ENCODE measurements at regions not wholly inside any gene's neighbourhood (a gene's known extent, or its start where the extent isn't known, plus 50 kb on each side); places are given as distances from the start of the nearest gene placed in this dataset.

DNA sequence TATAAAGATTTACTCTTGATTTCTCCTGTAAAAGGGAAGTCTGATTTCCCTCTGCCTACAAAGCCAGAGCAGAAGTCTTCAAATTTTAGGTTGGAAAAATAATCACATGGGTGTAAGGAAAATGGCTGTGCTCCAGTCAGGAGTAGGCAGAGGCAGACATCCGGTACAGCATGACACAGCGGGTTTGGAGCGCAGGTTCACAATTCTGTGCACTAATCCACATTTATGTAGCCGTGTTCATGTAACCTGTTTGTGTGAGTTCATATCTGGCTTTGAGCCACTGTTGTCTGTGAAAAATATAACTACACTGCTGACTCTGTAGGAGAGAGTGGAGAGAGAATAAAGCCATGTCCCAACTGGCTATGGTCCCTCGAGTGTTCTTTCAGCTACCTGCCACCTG, 248.0 kb downstream of the CASP12 start:
- Histone ChIP-seq H3K9ac (ENCODE audit: low read length) (no peak overlapping the region), H2AFZ (ENCODE audit: insufficient read depth, low read length, poor library complexity) (no peak overlapping the region), H3K23ac (ENCODE audit: low read length) (no peak overlapping the region), H4K12ac (ENCODE audit: low read depth, low read length) (no peak overlapping the region), H3K4me1 (ENCODE audit: control insufficient read depth in 1 of 2, insufficient read depth in 2 of 2, low read length in 2 of 2) (no peaks in the 10 kb centered on the region), H3K27me3 (ENCODE audit: insufficient read depth, low read length) (no peaks in the 10 kb centered on the region), H3K9me3 (ENCODE audit: insufficient read depth, low read depth, low read length) (peaks cover 3% of the 10 kb centered on the region), H3K18ac (ENCODE audit: low read length) (no peak overlapping the region), H3K14ac (ENCODE audit: low read length) (no peak overlapping the region), H3K27ac (ENCODE audit: low read depth, low read length) (no peak overlapping the region), H4K91ac (ENCODE audit: low read depth, low read length) (no peak overlapping the region), H3K79me2 (ENCODE audit: control insufficient read depth, insufficient read depth, low read length, poor library complexity) (no peaks in the 10 kb centered on the region), H2BK120ac (ENCODE audit: insufficient read depth, low read length, poor library complexity) (no peak overlapping the region), H3K36me3 (ENCODE audit: control insufficient read depth in 1 of 2, insufficient read depth in 2 of 2, low read length in 2 of 2) (no peaks in the 10 kb centered on the region), H3K79me1 (ENCODE audit: low read length) (no peaks in the 10 kb centered on the region), H3K4me2 (ENCODE audit: low read length) (no peak overlapping the region), H3K4me3 (ENCODE audit: low read depth, low read length) (no peak overlapping the region), H2BK12ac (ENCODE audit: low read length) (no peak overlapping the region), H4K8ac (ENCODE audit: low read depth, low read length) (no peak overlapping the region), H2AK5ac (ENCODE audit: low read length) (no peak overlapping the region), H3K4ac (ENCODE audit: low read depth, low read length) (no peak overlapping the region), H2BK5ac (ENCODE audit: low read depth, low read length, poor library complexity) (no peak overlapping the region)
- DNase-seq: no peak
- WGBS (ENCODE audit: extremely low coverage, insufficient coverage, insufficient read length): no CpG with 5 or more reads among the region's 5 CpGs

DNA sequence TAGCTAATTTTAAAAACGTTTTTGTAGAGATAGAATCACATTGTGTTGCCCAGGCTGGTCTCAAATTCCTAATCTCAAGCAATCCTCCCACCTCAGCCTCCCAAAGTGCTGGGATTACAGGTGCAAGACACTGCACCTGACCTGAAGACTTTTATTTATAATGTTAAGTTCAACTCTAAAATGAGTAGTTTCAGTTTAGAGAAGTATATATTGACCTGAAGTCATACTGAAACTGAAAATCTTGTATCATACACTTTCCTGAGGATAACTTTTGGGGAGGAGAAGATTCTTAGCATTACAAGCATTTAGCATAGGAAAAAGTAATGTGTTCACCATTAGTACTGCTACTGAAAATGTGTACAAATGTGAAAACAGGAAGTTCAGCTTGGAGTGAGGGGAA, 249.3 kb downstream of the CASP12 start:
- H3K18ac ChIP-seq (ENCODE audit: low read length): no peak overlapping the region
- no peak for DNase-seq
- H3K4ac ChIP-seq (ENCODE audit: low read depth, low read length): no peak overlapping the region
- no peaks in the 10 kb centered on the region for H3K4me1 ChIP-seq (ENCODE audit: control insufficient read depth in 1 of 2, insufficient read depth in 2 of 2, low read length in 2 of 2)
- H2BK5ac ChIP-seq (ENCODE audit: low read depth, low read length, poor library complexity): no peak overlapping the region
- WGBS (ENCODE audit: extremely low coverage, insufficient coverage, insufficient read length): no CpG with 5 or more reads among the region's 1 CpG
- no peak overlapping the region for H3K14ac ChIP-seq (ENCODE audit: low read length)
- H2AFZ ChIP-seq (ENCODE audit: insufficient read depth, low read length, poor library complexity): no peak overlapping the region
- H3K9me3 ChIP-seq (ENCODE audit: insufficient read depth, low read depth, low read length): peaks cover 3% of the 10 kb centered on the region
- H3K79me2 ChIP-seq (ENCODE audit: control insufficient read depth, insufficient read depth, low read length, poor library complexity): no peaks in the 10 kb centered on the region
- H3K23ac ChIP-seq (ENCODE audit: low read length): no peak overlapping the region
- H3K79me1 ChIP-seq (ENCODE audit: low read length): no peaks in the 10 kb centered on the region
- H3K4me3 ChIP-seq (ENCODE audit: low read depth, low read length): no peak overlapping the region
- no peak overlapping the region for H3K27ac ChIP-seq (ENCODE audit: low read depth, low read length)
- no peaks in the 10 kb centered on the region for H3K36me3 ChIP-seq (ENCODE audit: control insufficient read depth in 1 of 2, insufficient read depth in 2 of 2, low read length in 2 of 2)
- no peak overlapping the region for H4K91ac ChIP-seq (ENCODE audit: low read depth, low read length)
- no peak overlapping the region for H2BK12ac ChIP-seq (ENCODE audit: low read length)
- no peak overlapping the region for H2AK5ac ChIP-seq (ENCODE audit: low read length)
- no peak overlapping the region for H3K9ac ChIP-seq (ENCODE audit: low read length)
- no peak overlapping the region for H4K12ac ChIP-seq (ENCODE audit: low read depth, low read length)
- no peak overlapping the region for H2BK120ac ChIP-seq (ENCODE audit: insufficient read depth, low read length, poor library complexity)
- no peak overlapping the region for H3K4me2 ChIP-seq (ENCODE audit: low read length)
- no peak overlapping the region for H4K8ac ChIP-seq (ENCODE audit: low read depth, low read length)
- no peaks in the 10 kb centered on the region for H3K27me3 ChIP-seq (ENCODE audit: insufficient read depth, low read length)

DNA sequence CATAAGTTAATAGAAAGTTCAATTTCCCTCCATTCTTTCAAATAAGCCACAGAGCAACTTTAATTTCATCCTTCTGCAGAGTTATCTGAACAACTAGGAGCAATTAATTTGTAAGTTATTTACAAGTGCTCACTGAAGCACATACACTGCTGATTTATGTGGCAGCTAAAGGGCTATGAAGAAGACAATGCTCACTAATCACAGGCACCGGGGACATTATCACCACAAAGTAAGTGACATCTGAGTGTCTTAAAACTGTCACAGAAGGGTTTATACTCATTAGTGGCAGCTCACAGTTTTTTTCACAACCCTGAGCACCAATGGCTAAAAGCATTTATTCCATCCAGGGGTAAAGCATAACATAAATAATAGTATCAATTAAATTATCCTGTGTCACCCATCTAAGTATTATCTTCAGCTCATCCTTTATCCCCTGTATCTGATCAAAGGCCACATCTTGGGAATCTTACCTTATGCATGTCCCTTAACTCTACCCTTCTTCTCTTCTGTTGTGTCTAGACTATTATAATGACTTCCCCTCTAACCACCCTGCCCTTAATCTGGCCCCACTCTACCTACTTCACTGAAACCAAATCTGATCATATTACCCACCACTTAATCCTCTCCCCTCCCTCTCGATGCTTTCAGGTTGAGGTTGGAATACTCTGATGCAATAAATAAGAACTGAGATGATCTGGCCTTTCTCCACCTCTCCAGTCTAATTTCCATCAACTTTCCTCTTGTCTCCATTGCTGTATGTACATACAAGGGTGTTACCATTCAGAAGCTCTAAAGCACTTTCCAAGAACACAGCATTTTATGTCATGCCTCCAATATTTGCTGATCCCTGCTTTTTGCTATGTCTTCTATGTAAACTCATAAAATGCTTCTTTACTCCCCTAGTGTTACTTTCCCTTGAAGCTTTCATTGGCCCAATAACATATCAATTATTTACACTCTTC, 252.7 kb downstream of the CASP12 start:
- H3K9me3 ChIP-seq (ENCODE audit: insufficient read depth, low read depth, low read length): peaks cover 3% of the 10 kb centered on the region
- no peak overlapping the region for H4K91ac ChIP-seq (ENCODE audit: low read depth, low read length)
- no peak overlapping the region for H3K18ac ChIP-seq (ENCODE audit: low read length)
- no peak overlapping the region for H3K27ac ChIP-seq (ENCODE audit: low read depth, low read length)
- H3K4me3 ChIP-seq (ENCODE audit: low read depth, low read length): no peak overlapping the region
- no peak overlapping the region for H2AK5ac ChIP-seq (ENCODE audit: low read length)
- H3K14ac ChIP-seq (ENCODE audit: low read length): no peak overlapping the region
- no peaks in the 10 kb centered on the region for H3K36me3 ChIP-seq (ENCODE audit: control insufficient read depth in 1 of 2, insufficient read depth in 2 of 2, low read length in 2 of 2)
- DNase-seq: no peak
- no peak overlapping the region for H2AFZ ChIP-seq (ENCODE audit: insufficient read depth, low read length, poor library complexity)
- H2BK12ac ChIP-seq (ENCODE audit: low read length): no peak overlapping the region
- no peak overlapping the region for H3K23ac ChIP-seq (ENCODE audit: low read length)
- H2BK5ac ChIP-seq (ENCODE audit: low read depth, low read length, poor library complexity): no peak overlapping the region
- no peak overlapping the region for H4K12ac ChIP-seq (ENCODE audit: low read depth, low read length)
- no peak overlapping the region for H3K4ac ChIP-seq (ENCODE audit: low read depth, low read length)
- H3K79me2 ChIP-seq (ENCODE audit: control insufficient read depth, insufficient read depth, low read length, poor library complexity): no peaks in the 10 kb centered on the region
- no peak overlapping the region for H3K4me2 ChIP-seq (ENCODE audit: low read length)
- H4K8ac ChIP-seq (ENCODE audit: low read depth, low read length): no peak overlapping the region
- no peaks in the 10 kb centered on the region for H3K27me3 ChIP-seq (ENCODE audit: insufficient read depth, low read length)
- H3K79me1 ChIP-seq (ENCODE audit: low read length): no peaks in the 10 kb centered on the region
- H2BK120ac ChIP-seq (ENCODE audit: insufficient read depth, low read length, poor library complexity): no peak overlapping the region
- WGBS (ENCODE audit: extremely low coverage, insufficient coverage, insufficient read length): no CpG with 5 or more reads among the region's 2 CpGs
- no peak overlapping the region for H3K9ac ChIP-seq (ENCODE audit: low read length)
- no peaks in the 10 kb centered on the region for H3K4me1 ChIP-seq (ENCODE audit: control insufficient read depth in 1 of 2, insufficient read depth in 2 of 2, low read length in 2 of 2)

DNA sequence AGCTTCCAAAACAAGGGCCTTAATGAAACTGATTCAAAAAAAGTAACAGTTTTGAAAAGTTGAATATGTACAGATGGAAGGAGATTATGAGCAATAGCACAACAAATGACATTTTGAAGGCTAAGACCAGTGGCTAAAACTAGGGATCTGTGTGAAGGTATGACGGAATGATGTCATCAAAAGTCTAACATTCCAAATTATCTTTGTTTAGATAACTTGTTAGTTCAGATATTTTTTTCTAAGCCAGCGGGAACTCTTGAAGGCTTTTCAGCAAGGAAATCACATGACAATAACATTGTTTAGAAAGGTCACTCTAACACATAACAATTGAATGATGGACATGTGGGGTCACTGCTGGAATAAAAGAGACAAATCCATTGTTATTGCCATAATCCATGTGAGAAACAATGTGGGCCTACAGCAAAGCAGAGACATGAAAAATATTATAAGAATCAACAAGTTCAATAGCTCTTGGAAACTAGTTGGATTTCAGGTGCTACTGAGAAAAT, 260.5 kb downstream of the CASP12 start:
- H3K36me3 ChIP-seq (ENCODE audit: control insufficient read depth in 1 of 2, insufficient read depth in 2 of 2, low read length in 2 of 2): no peaks in the 10 kb centered on the region
- no peak overlapping the region for H4K8ac ChIP-seq (ENCODE audit: low read depth, low read length)
- no peaks in the 10 kb centered on the region for H3K79me1 ChIP-seq (ENCODE audit: low read length)
- H3K4me2 ChIP-seq (ENCODE audit: low read length): no peak overlapping the region
- no peak overlapping the region for H3K14ac ChIP-seq (ENCODE audit: low read length)
- no peak overlapping the region for H3K4me3 ChIP-seq (ENCODE audit: low read depth, low read length)
- no peaks in the 10 kb centered on the region for H3K27me3 ChIP-seq (ENCODE audit: insufficient read depth, low read length)
- no peak overlapping the region for H2AFZ ChIP-seq (ENCODE audit: insufficient read depth, low read length, poor library complexity)
- H3K79me2 ChIP-seq (ENCODE audit: control insufficient read depth, insufficient read depth, low read length, poor library complexity): no peaks in the 10 kb centered on the region
- no peak overlapping the region for H2AK5ac ChIP-seq (ENCODE audit: low read length)
- no peak overlapping the region for H3K4ac ChIP-seq (ENCODE audit: low read depth, low read length)
- H3K9ac ChIP-seq (ENCODE audit: low read length): no peak overlapping the region
- no peak overlapping the region for H2BK5ac ChIP-seq (ENCODE audit: low read depth, low read length, poor library complexity)
- no CpG with 5 or more reads among the region's 2 CpGs for WGBS (ENCODE audit: extremely low coverage, insufficient coverage, insufficient read length)
- H4K12ac ChIP-seq (ENCODE audit: low read depth, low read length): no peak overlapping the region
- no peak overlapping the region for H2BK12ac ChIP-seq (ENCODE audit: low read length)
- peak; percentile 13 to 83 for DNase-seq
- no peak overlapping the region for H3K27ac ChIP-seq (ENCODE audit: low read depth, low read length)
- H4K91ac ChIP-seq (ENCODE audit: low read depth, low read length): no peak overlapping the region
- no peak overlapping the region for H3K18ac ChIP-seq (ENCODE audit: low read length)
- H3K9me3 ChIP-seq (ENCODE audit: insufficient read depth, low read depth, low read length): no peaks in the 10 kb centered on the region
- H3K23ac ChIP-seq (ENCODE audit: low read length): no peak overlapping the region
- no peak overlapping the region for H2BK120ac ChIP-seq (ENCODE audit: insufficient read depth, low read length, poor library complexity)
- no peaks in the 10 kb centered on the region for H3K4me1 ChIP-seq (ENCODE audit: control insufficient read depth in 1 of 2, insufficient read depth in 2 of 2, low read length in 2 of 2)

Data from trophoblast cell (in vitro differentiated cells and primary cell).